Femur (tissue), 1 donor: ENCODE measurements at regions not wholly inside any gene's neighbourhood (a gene's known extent, or its start where the extent isn't known, plus 50 kb on each side); places are given as distances from the start of the nearest gene placed in this dataset.
"Not testable (repeated sequence)": the region's sequence is repeated elsewhere in the genome, so short reads cannot be mapped to it uniquely, and the experiment has no call there.

Experiments used
- DNase-seq: peaks from one replicate; pipeline ENCODE4 v3.0.0-alpha.2; 2017

- DNase-seq = no peak
Measured at GRCh38 chr2:166727095-166727494, 161.2 kb upstream of the XIRP2 start.

- no peak for DNase-seq
Measured at GRCh38 chr2:166725927-166726924, 162.1 kb upstream of the XIRP2 start.

GRCh38 chr2:166716968-166717367, 171.3 kb upstream of the XIRP2 start:
- DNase-seq = no peak

GRCh38 chr2:166700079-166700478, 188.2 kb upstream of the XIRP2 start:
- no peak for DNase-seq

GRCh38 chr2:166695154-166695553, 193.1 kb upstream of the XIRP2 start:
- DNase-seq = no peak

GRCh38 chr2:166686057-166686456, 192.0 kb upstream of the SCN7A start:
- DNase-seq = not testable (repeated sequence)

- DNase-seq = no peak
Measured at GRCh38 chr2:166677996-166678395, 183.9 kb upstream of the SCN7A start.

- DNase-seq = no peak
Measured at GRCh38 chr2:166676716-166677115, 182.7 kb upstream of the SCN7A start.

- no peak for DNase-seq
Measured at GRCh38 chr2:166675553-166675952, 181.5 kb upstream of the SCN7A start.

- DNase-seq = no peak
Measured at GRCh38 chr2:166673986-166674385, 179.9 kb upstream of the SCN7A start.

- no peak for DNase-seq
Measured at GRCh38 chr2:166671801-166672200, 177.8 kb upstream of the SCN7A start.

GRCh38 chr2:166671235-166671634, 177.2 kb upstream of the SCN7A start:
- no peak for DNase-seq

- no peak for DNase-seq
Measured at GRCh38 chr2:166665991-166666940, 172.2 kb upstream of the SCN7A start.

- DNase-seq = no peak
Measured at GRCh38 chr2:166661824-166662223, 167.8 kb upstream of the SCN7A start.

GRCh38 chr2:166661391-166661790, 167.3 kb upstream of the SCN7A start:
- DNase-seq = no peak

- no peak for DNase-seq
Measured at GRCh38 chr2:166658901-166659300, 164.9 kb upstream of the SCN7A start.

- DNase-seq = no peak
Measured at GRCh38 chr2:166653185-166653813, 159.2 kb upstream of the SCN7A start.

GRCh38 chr2:166651991-166652390, 157.9 kb upstream of the SCN7A start:
- DNase-seq = no peak

- DNase-seq = no peak
Measured at GRCh38 chr2:166651080-166651675, 157.1 kb upstream of the SCN7A start.

- DNase-seq = no peak
Measured at GRCh38 chr2:166647935-166648334, 153.9 kb upstream of the SCN7A start.

- DNase-seq = no peak
Measured at GRCh38 chr2:166643980-166644379, 149.9 kb upstream of the SCN7A start.

- DNase-seq = not testable (repeated sequence)
Measured at GRCh38 chr2:166641516-166641915, 147.5 kb upstream of the SCN7A start.

- DNase-seq = no peak
Measured at GRCh38 chr2:166637051-166637450, 143.0 kb upstream of the SCN7A start.
